ENCODE measurements at regions not wholly inside any gene's neighbourhood (a gene's known extent, or its start where the extent isn't known, plus 50 kb on each side); places are given as distances from the start of the nearest gene placed in this dataset.

- Mint-ChIP-seq H3K27ac (no peak overlapping the region), H3K4me1 (no peaks in the 10 kb centered on the region), H3K9me3 (no peaks in the 10 kb centered on the region), H3K27me3 (no peaks in the 10 kb centered on the region), H3K4me3 (no peak overlapping the region), H3K36me3 (ENCODE audit: low read depth) (no peaks in the 10 kb centered on the region)
- no peak for ATAC-seq
- no peak for DNase-seq
Measured at GRCh38 chr9:79040671-79041070, 531.1 kb upstream of the TLE4 start.

GRCh38 chr9:79041266-79041665 is 530.5 kb upstream of the TLE4 start:
- Mint-ChIP-seq H3K27me3 (no peaks in the 10 kb centered on the region), H3K4me1 (no peaks in the 10 kb centered on the region), H3K36me3 (ENCODE audit: low read depth) (no peaks in the 10 kb centered on the region), H3K4me3 (no peak overlapping the region), H3K9me3 (no peaks in the 10 kb centered on the region), H3K27ac (no peak overlapping the region)
- DNase-seq (no peak), ATAC-seq (no peak)

GRCh38 chr9:79043916-79044315 is 527.8 kb upstream of the TLE4 start:
- Mint-ChIP-seq H3K36me3 (ENCODE audit: low read depth) (no peaks in the 10 kb centered on the region), H3K27ac (no peak overlapping the region), H3K4me3 (no peak overlapping the region), H3K27me3 (no peaks in the 10 kb centered on the region), H3K9me3 (no peaks in the 10 kb centered on the region), H3K4me1 (no peaks in the 10 kb centered on the region)
- no peak for ATAC-seq
- DNase-seq = no peak

GRCh38 chr9:79046401-79046800 is 525.4 kb upstream of the TLE4 start:
- Mint-ChIP-seq H3K4me3 (no peak overlapping the region), H3K27me3 (peaks cover 2% of the 10 kb centered on the region), H3K27ac (no peak overlapping the region), H3K4me1 (no peaks in the 10 kb centered on the region), H3K36me3 (ENCODE audit: low read depth) (no peaks in the 10 kb centered on the region), H3K9me3 (no peaks in the 10 kb centered on the region)
- DNase-seq = no peak
- no peak for ATAC-seq

GRCh38 chr9:79049371-79049770 is 522.4 kb upstream of the TLE4 start:
- H3K4me3 Mint-ChIP-seq = no peak overlapping the region
- no peak overlapping the region for H3K27ac Mint-ChIP-seq
- H3K27me3 Mint-ChIP-seq = peaks cover 2% of the 10 kb centered on the region
- no peaks in the 10 kb centered on the region for H3K4me1 Mint-ChIP-seq
- no peak for ATAC-seq
- H3K36me3 Mint-ChIP-seq (ENCODE audit: low read depth) = no peaks in the 10 kb centered on the region
- H3K9me3 Mint-ChIP-seq = no peaks in the 10 kb centered on the region
- DNase-seq = no peak

GRCh38 chr9:79053598-79053997 is 518.2 kb upstream of the TLE4 start:
- DNase-seq (no peak), ATAC-seq (no peak)
- no peaks in the 10 kb centered on the region for H3K9me3 Mint-ChIP-seq
- no peaks in the 10 kb centered on the region for H3K4me1 Mint-ChIP-seq
- H3K4me3 Mint-ChIP-seq = no peak overlapping the region
- no peaks in the 10 kb centered on the region for H3K36me3 Mint-ChIP-seq (ENCODE audit: low read depth)
- H3K27me3 Mint-ChIP-seq = peaks cover 2% of the 10 kb centered on the region
- H3K27ac Mint-ChIP-seq = no peak overlapping the region

- no peaks in the 10 kb centered on the region for H3K36me3 Mint-ChIP-seq (ENCODE audit: low read depth)
- no peak overlapping the region for H3K27ac Mint-ChIP-seq
- ATAC-seq (no peak), DNase-seq (no peak)
- H3K27me3 Mint-ChIP-seq = no peaks in the 10 kb centered on the region
- no peaks in the 10 kb centered on the region for H3K4me1 Mint-ChIP-seq
- no peaks in the 10 kb centered on the region for H3K9me3 Mint-ChIP-seq
- no peak overlapping the region for H3K4me3 Mint-ChIP-seq
Measured at GRCh38 chr9:79054500-79054899, 517.3 kb upstream of the TLE4 start.

- H3K4me3 Mint-ChIP-seq = no peak overlapping the region
- no peaks in the 10 kb centered on the region for H3K36me3 Mint-ChIP-seq (ENCODE audit: low read depth)
- H3K4me1 Mint-ChIP-seq = no peaks in the 10 kb centered on the region
- ATAC-seq = no peak
- no peaks in the 10 kb centered on the region for H3K27me3 Mint-ChIP-seq
- no peak for DNase-seq
- no peak overlapping the region for H3K27ac Mint-ChIP-seq
- H3K9me3 Mint-ChIP-seq = peaks cover 7% of the 10 kb centered on the region
Measured at GRCh38 chr9:79056041-79056440, 515.7 kb upstream of the TLE4 start.

- Mint-ChIP-seq H3K27me3 (no peaks in the 10 kb centered on the region), H3K4me1 (no peaks in the 10 kb centered on the region), H3K4me3 (no peak overlapping the region), H3K9me3 (peaks cover 7% of the 10 kb centered on the region), H3K27ac (no peak overlapping the region), H3K36me3 (ENCODE audit: low read depth) (no peaks in the 10 kb centered on the region)
- no peak for ATAC-seq
- DNase-seq = no peak
Measured at GRCh38 chr9:79057576-79057975, 514.2 kb upstream of the TLE4 start.

GRCh38 chr9:79060766-79061165 is 511.0 kb upstream of the TLE4 start:
- Mint-ChIP-seq H3K4me3 (no peak overlapping the region), H3K27me3 (no peaks in the 10 kb centered on the region)

GRCh38 chr9:79061752-79062616 is 509.8 kb upstream of the TLE4 start:
- no peaks in the 10 kb centered on the region for H3K36me3 Mint-ChIP-seq (ENCODE audit: low read depth)
- H3K4me1 Mint-ChIP-seq = no peaks in the 10 kb centered on the region
- no peak for ATAC-seq
- no peak overlapping the region for H3K4me3 Mint-ChIP-seq
- peaks cover 11% of the 10 kb centered on the region for H3K9me3 Mint-ChIP-seq
- no peak overlapping the region for H3K27ac Mint-ChIP-seq
- DNase-seq = no peak
- no peaks in the 10 kb centered on the region for H3K27me3 Mint-ChIP-seq

More at GRCh38 chr9:79060766-79061165, 511.0 kb upstream of the TLE4 start:
- H3K27ac Mint-ChIP-seq = no peak overlapping the region
- peaks cover 11% of the 10 kb centered on the region for H3K9me3 Mint-ChIP-seq
- H3K36me3 Mint-ChIP-seq (ENCODE audit: low read depth) = no peaks in the 10 kb centered on the region
- no peak for DNase-seq
- ATAC-seq = no peak
- H3K4me1 Mint-ChIP-seq = no peaks in the 10 kb centered on the region

- Mint-ChIP-seq H3K9me3 (peaks cover 10% of the 10 kb centered on the region), H3K27ac (no peak overlapping the region), H3K27me3 (no peaks in the 10 kb centered on the region), H3K4me3 (no peak overlapping the region), H3K4me1 (no peaks in the 10 kb centered on the region), H3K36me3 (ENCODE audit: low read depth) (no peaks in the 10 kb centered on the region)
- ATAC-seq (no peak), DNase-seq (no peak)
Measured at GRCh38 chr9:79073201-79073600, 498.6 kb upstream of the TLE4 start.

GRCh38 chr9:79080536-79080935 is 491.2 kb upstream of the TLE4 start:
- no peaks in the 10 kb centered on the region for H3K27me3 Mint-ChIP-seq
- no peak overlapping the region for H3K27ac Mint-ChIP-seq
- H3K4me1 Mint-ChIP-seq = no peaks in the 10 kb centered on the region
- no peaks in the 10 kb centered on the region for H3K36me3 Mint-ChIP-seq (ENCODE audit: low read depth)
- ATAC-seq (no peak), DNase-seq (no peak)
- peaks cover 12% of the 10 kb centered on the region for H3K9me3 Mint-ChIP-seq
- H3K4me3 Mint-ChIP-seq = no peak overlapping the region

- no peaks in the 10 kb centered on the region for H3K27me3 Mint-ChIP-seq
- H3K9me3 Mint-ChIP-seq = peaks cover 10% of the 10 kb centered on the region
- H3K36me3 Mint-ChIP-seq (ENCODE audit: low read depth) = no peaks in the 10 kb centered on the region
- H3K27ac Mint-ChIP-seq = no peak overlapping the region
- no peak for DNase-seq
- no peaks in the 10 kb centered on the region for H3K4me1 Mint-ChIP-seq
- no peak overlapping the region for H3K4me3 Mint-ChIP-seq
- ATAC-seq = no peak
Measured at GRCh38 chr9:79083621-79084020, 488.1 kb upstream of the TLE4 start.

GRCh38 chr9:79087133-79087532 is 484.6 kb upstream of the TLE4 start:
- no peaks in the 10 kb centered on the region for H3K4me1 Mint-ChIP-seq
- H3K27ac Mint-ChIP-seq = no peak overlapping the region
- H3K4me3 Mint-ChIP-seq = no peak overlapping the region
- H3K9me3 Mint-ChIP-seq = peaks cover 6% of the 10 kb centered on the region
- DNase-seq = no peak
- ATAC-seq = no peak
- no peaks in the 10 kb centered on the region for H3K36me3 Mint-ChIP-seq (ENCODE audit: low read depth)
- H3K27me3 Mint-ChIP-seq = no peaks in the 10 kb centered on the region

All from activated naive CD8-positive, alpha-beta T cell treated with anti-CD3 and anti-CD28 coated beads, Interleukin-2, amount 50 U/mL, for 24 hours (primary cell).